NCI-H146 (cell line): ENCODE measurements at regions not wholly inside any gene's neighbourhood (a gene's known extent, or its start where the extent isn't known, plus 50 kb on each side); places are given as distances from the start of the nearest gene placed in this dataset.
"Not testable (repeated sequence)": the region's sequence is repeated elsewhere in the genome, so short reads cannot be mapped to it uniquely, and the experiment has no call there.

Experiments used
- DNase-seq: peaks from one replicate; lab custom pipeline; 2025; lab: John Stamatoyannopoulos, UW

DNA sequence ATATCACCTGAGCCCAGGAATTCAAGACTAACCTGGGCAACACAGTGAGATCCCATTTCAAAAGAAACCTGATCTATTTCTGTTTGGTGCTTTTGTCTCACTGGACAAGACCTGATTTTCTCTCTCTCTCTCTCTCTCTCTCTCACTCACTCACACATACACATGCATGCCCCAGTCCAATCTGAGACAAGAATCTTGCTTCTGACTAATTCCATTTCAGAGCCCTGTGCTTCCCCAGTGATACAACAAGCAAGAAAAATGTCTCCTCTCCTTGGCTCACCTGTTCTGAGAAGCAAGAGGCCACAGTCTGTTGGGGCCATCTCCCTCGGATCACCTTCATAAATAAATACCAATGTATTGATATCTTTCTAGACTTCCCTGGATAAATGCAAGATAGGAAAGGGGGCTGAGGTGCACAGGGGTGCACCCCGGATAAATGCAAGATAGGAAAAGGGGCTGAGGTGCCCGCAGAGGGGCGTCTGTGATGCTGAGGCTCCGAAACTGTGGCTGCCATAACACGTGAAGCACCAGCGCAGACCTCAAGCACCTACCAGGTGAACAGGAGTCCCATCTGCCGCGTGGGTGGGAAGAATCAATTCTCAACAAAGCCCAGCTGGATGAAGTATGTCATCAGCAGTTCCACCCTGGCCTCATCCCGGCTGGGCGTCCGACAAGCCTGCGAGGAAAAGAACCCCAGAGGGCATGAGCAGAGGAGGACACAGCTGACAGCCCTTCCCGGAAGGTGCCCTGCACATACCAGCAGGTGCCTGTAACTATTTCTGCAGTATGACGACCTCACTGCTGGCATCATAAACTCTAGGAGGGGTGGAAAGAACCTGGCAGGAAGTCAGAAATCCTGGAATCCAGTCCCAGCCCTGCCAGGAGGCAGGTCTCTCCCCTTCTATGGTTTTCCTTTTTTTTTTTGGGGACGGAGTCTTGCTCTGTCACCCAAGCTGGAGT, 280.0 kb downstream of the GOLGA6L6 start:
- not testable (repeated sequence) for DNase-seq

- DNase-seq: not testable (repeated sequence)
These were observed 280.9 kb downstream of the GOLGA6L6 start for GRCh38 chr15:20260650-20261049.

DNA sequence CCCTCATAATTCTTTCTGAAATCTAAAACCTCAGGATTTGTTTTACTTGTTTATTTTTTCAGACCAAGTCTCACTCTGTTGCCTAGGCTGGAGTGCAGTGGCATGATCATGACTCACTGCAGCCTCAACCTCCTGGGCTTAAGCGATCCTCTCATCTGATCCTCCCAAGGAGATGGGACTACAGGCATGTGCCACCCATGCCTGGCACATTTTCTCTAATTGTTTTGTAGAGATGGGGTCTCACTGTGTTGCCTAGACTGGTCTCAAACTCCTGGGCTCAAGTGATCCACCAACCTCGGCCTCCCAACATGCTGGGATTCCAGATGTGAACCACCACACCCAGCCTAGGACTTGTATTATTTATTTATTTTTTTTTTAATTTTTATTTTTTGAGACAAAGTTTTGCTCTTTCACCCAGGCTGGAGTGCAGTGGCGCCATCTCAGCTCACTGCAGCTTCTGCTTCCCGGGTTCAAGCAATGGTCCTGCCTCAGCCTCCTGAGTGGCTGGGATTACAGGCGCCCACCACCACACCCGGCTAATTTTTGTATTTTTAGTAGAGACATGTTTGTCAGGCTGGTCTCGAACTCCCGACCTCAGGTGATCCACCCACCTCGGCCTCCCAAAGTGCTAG, 281.9 kb downstream of the GOLGA6L6 start:
- DNase-seq: not testable (repeated sequence)

DNA sequence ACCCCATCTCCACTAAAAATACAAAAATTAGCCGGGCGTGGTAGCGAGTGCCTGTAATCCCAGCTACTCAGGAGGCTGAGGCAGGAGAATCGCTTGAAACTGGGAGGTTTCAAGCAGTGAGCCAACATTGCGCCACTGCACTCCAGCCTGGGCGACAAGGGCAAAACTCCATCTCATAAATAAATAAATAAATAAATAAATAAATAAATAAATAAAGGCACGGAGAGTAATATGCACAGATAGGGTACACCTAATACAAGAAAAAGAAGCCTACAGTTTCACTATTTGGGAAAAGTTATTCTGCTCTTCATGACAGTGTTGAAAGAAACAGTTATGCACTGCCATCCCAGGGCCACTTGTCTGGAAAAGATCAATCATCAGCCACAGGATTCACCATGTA, 285.2 kb downstream of the GOLGA6L6 start:
- DNase-seq: not testable (repeated sequence)

GRCh38 chr15:20255641-20256040, 286.0 kb downstream of the GOLGA6L6 start:
- not testable (repeated sequence) for DNase-seq

DNA sequence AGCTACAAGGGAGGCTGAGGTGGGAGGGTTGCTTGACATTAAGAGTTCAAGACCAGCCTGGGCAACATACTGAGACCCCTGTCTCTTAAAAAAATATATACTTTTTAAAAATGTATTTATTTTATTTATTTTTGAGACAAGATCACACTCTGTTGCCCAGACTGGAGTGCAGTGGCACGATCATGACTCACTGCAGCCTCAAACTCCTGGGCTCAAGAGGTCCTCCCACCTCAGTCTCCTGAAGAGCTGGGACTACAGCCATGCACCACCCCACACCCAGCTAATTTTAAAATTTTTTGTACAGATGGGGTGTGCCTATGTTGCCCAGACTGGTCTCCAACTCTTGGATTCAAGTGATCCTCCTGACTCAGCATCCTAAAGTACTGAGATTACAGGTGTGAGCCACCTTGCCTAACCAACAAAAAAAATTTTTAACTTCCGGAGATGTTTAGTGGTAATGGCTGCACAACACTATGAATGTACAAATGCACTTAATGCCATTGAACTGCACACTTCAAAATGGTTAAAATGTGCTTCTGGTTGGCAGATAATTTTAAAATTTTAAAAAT, 288.5 kb downstream of the GOLGA6L6 start:
- not testable (repeated sequence) for DNase-seq

DNA sequence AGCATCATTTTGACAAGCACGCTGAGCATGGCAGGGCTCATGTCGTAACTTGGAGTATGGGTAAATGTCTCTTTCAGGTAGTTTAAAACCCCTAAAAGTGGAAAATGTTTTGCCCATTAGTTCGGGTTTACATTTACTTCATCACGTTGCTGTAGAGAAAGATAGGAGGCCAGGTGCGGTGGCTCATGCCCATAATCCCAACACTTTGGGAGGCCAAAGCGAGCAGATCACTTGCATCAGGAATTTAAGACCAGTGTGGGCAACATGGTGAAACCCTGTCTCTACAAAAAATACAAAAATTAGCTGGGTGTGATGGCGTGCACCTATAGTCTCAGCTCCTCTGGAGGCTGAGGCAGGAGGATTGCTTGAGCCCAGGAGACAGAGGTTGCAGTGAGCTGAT, 289.6 kb downstream of the GOLGA6L6 start:
- DNase-seq: not testable (repeated sequence)

GRCh38 chr15:20251214-20252005, 290.2 kb downstream of the GOLGA6L6 start:
- DNase-seq: not testable (repeated sequence)

DNA sequence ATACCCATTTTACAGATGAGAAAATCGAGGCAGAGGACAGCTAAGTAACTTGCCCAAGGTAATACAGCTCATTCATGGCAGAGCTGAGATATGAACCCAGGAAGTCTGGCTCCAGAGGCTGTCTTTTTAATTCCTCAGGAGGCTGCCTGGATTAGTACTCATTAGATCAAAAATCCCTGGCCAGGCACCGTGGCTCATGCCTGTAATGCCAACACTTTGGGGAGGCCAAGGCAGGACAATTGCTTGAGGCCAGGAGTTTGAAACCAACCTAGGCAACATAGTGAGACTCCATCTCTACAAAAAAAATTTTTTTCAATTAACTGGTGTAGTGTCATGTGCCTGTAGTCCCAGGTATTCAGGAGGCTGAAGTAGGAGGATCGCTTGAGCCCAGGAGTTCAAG, 291.4 kb downstream of the GOLGA6L6 start:
- not testable (repeated sequence) for DNase-seq

GRCh38 chr15:20249677-20249970, 292.0 kb downstream of the GOLGA6L6 start:
- DNase-seq: not testable (repeated sequence)

GRCh38 chr15:20248434-20248833, 293.2 kb downstream of the GOLGA6L6 start:
- DNase-seq: not testable (repeated sequence)

DNA sequence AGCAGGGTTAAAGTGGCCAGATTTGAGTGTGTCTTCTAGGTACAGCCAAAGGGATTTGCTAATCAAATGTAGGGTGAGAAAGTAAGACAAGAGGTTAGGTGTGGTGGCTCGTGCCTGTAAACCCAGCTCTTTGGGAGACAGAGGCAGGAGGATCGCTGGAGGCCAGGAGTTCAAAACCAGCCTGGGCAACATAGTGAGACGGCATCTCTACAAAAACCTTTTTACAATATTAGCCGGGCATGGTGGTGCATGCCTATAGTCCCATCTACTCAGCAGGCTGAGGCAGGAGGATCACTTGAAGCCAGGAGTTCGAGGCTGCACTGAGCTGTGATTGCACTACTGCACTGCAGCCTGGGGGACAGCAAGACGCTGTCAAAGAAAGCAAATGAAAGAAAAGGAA, 294.5 kb downstream of the GOLGA6L6 start:
- DNase-seq: not testable (repeated sequence)

- DNase-seq: not testable (repeated sequence)
These were observed 295.0 kb downstream of the GOLGA6L6 start for GRCh38 chr15:20246624-20247023.

DNA sequence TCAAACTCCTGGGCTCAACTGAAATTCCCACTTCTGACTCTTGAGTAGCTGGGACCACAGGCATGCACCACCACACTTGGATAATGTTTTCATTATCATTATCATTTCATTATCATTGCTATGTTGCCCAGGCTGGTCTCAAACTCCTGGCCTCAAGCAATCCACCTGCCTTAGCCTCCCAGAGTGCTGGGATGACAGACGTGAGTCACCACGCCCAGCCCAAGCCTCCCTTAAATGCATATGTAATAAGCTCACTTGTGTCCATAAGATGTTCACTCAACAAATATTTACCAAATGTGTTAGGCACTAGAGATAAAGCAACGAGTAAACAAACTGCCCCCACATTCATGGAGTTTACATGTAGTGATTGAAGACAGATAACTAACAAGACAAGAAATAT, 295.7 kb downstream of the GOLGA6L6 start:
- DNase-seq: not testable (repeated sequence)

- DNase-seq: not testable (repeated sequence)
These were observed 296.8 kb downstream of the GOLGA6L6 start for GRCh38 chr15:20244792-20245191.

DNA sequence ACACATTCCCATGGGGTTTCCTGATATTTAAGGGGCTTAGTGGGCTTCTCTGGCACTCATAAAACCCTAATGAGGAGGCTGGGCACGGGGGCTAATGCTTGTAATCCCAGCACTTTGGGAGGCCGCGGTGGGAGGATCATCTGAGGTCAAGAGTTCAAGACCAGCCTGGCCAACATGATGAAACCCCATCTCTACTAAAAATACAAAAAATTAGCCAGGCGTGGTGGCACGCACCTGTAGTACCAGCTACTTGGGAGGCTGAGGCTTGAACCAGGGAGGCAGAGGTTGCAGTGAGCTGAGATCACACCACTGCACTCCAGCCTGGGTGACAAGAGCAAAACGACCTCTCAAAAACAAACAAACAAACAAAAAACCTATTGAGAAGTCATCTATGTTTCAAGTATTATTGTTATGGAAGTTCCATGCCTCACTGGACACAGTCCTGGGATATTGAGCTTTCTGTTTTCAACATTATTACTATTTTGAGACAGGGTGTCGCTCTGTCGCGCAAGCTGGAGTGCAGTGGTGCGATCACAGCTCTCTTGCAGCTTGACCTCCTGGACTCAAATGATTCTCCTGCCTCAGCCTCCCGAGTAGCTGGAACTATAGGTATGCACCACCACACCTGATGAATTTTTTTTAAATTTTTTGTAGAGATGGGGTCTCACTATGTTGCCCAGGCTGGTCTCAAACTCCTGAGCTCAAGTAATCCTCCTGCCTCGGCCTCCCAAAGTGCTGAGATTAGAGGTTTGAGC, 297.9 kb downstream of the GOLGA6L6 start:
- DNase-seq: not testable (repeated sequence)

DNA sequence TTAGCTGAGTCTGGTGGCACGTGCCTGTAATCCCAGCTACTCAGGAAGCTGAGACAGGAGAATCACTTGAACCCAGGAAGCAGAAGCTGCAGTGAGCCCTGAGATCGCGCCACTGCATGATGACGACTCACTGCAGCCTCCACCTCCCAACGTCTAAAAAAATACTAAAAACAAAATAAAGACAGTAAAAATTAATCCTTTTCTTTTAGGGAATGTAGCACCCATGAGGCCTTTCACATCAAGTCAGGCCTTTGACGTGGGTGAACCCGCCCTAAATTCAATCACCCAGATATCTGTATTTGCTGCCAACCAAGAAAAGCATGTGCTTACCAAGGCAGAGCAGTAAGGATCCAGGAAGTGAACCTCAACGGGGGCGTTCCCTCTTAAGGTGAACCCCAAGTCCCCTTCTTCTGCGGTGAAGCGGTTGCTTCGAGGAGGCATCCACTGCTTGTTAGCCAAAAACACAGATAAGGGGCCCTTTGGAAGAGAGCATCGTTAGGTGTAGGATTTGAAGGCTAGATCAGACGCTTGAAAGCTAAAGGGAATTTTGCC, 301.2 kb downstream of the GOLGA6L6 start:
- DNase-seq: not testable (repeated sequence)

DNA sequence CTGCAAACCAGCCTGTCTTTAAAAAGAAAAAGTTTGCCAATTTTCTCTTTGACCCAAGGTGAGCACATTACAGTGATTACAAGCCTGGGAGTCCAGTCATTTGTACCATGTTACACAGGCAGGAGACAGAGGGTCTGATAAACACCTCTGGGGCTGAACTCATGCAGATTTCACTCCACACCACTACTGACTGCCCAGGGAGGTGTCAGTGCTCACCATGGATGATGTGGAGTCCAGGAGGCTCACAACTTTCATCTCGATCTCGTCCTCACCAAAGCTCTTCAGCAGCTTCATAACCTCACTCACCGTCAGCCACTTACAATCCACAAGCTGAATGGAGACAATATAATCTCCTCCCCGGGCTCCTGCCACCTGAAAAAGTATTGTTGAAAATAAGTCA, 302.4 kb downstream of the GOLGA6L6 start:
- not testable (repeated sequence) for DNase-seq

DNA sequence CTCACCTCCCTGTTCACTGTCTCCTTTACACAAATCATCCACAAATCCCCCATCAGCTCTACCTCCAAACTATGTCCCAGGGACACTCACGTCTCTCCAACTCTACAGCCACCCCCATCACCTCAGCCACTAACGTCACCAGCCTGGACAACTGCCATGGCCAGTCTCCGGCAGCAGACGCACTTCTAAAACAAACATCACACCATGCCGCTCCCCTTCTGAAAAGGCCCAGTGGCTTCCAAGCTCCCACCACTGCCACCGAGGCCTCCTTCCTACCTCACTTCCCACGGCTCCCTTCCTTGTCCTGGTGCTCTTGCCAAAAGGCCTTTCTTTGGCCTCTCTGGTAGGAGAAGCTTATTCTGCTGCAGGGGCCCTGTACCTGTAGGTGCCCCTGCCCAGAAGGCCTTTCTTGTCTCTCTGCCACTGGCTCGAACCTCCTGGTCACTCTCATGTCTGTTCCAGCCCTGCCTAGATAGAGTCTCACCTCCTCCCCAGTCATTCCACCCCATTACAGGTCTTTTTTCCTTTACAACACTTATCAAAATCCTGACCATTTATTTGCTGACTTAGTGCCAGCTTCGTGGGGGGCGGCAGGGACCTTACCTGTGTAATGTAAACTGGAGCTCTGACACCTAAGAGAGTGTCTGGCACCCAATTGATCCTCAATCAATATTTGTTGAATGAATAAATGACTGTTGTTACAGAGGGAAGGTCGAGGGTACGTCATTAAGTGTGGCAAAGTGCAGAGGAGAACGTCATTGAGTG, 304.2 kb downstream of the GOLGA6L6 start:
- not testable (repeated sequence) for DNase-seq

DNA sequence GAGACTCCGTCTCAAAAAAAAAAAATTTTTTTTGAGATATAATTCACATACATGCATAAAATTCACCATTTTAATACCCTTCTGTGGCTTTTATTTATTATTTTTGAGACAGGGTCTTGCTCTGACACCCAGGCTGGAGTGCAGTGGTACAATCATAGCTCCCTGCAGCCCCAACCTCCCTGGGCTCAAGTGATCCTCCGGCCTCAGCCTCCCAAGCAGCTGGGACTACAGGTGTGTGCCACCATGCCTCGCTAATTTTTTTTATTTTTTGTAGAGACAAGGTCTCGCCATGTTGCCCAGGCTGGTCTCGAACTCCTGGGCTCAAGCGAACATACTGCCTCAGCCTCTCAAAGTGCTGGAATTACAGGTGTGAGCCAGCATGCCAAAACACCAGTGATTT, 305.9 kb downstream of the GOLGA6L6 start:
- DNase-seq: not testable (repeated sequence)
